IMR-90 (cell line): ENCODE measurements at regions not wholly inside any gene's neighbourhood (a gene's known extent, or its start where the extent isn't known, plus 50 kb on each side); places are given as distances from the start of the nearest gene placed in this dataset.

Source experiments
- ATAC-seq: fragments of 200-7000 bp; cut with Tn5 transposase; 2 replicates; pipeline ENCODE4 v1.9.1; 2020; ENCODE audit warnings: low read depth, mild to moderate bottlenecking, moderate library complexity
- BruUV-seq: library from RNA; stranded (reverse); fragments of 400-500 nt; replicated peaks from 2 replicates; lab custom pipeline; 2021; lab: Mats Ljungman, UMichigan
- CTCF ChIA-PET: fragments of 300-600 bp; formaldehyde crosslinking; extraction: SDS; loops from one replicate; lab custom pipeline; 2021; ENCODE audit warnings: antibody characterized with exemption; lab: Yijun Ruan, JAX
- POLR2A ChIA-PET: fragments of 300-600 bp; sonication (Branson Sonifier 250); formaldehyde crosslinking; loops from one replicate; lab custom pipeline; 2022; ENCODE audit warnings: antibody characterized with exemption; ENCODE audit not compliant: unreplicated experiment; lab: Charles Lee
- DNase-seq: peaks from one replicate; pipeline ENCODE4 v3.0.0; 2013
- H2AFZ ChIP-seq: replicated peaks from 2 replicates; pipeline ENCODE3; 2013; ENCODE audit warnings: low read length, mild to moderate bottlenecking; ENCODE audit not compliant: poor library complexity
- H2AK5ac ChIP-seq: 2 replicates; pipeline ENCODE4 v1.6.1; 2013; ENCODE audit warnings: low read depth, low read length, inconsistent platforms
- H2AK9ac ChIP-seq: replicated peaks from 2 replicates; pipeline ENCODE3; 2013; ENCODE audit warnings: mild to moderate bottlenecking, low read depth, low read length, moderate library complexity; ENCODE audit not compliant: poor library complexity
- H2BK120ac ChIP-seq: 2 replicates; pipeline ENCODE4 v1.6.1; 2013; ENCODE audit warnings: low read depth, low read length, inconsistent platforms
- H2BK15ac ChIP-seq: 3 replicates; pipeline ENCODE4 v1.6.1; 2013; ENCODE audit warnings: low read depth, low read length, inconsistent platforms
- H2BK20ac ChIP-seq: 2 replicates; pipeline ENCODE4 v1.6.1; 2013; ENCODE audit warnings: low read depth, mild to moderate bottlenecking, inconsistent platforms, low read length, moderate library complexity
- H2BK5ac ChIP-seq: 2 replicates; pipeline ENCODE4 v1.6.1; 2013; ENCODE audit warnings: mild to moderate bottlenecking, low read depth, low read length, inconsistent platforms; ENCODE audit not compliant: poor library complexity, severe bottlenecking
- H3K14ac ChIP-seq: replicated peaks from 2 replicates; pipeline ENCODE4 v1.6.1; 2013; ENCODE audit warnings: low read depth, low read length, inconsistent platforms
- H3K18ac ChIP-seq: 2 replicates; pipeline ENCODE4 v1.6.1; 2013; ENCODE audit warnings: low read depth, low read length, control low read depth
- H3K23ac ChIP-seq: 2 replicates; pipeline ENCODE4 v1.6.1; 2013; ENCODE audit warnings: low read depth, low read length, inconsistent platforms
- H3K27ac ChIP-seq: 2 replicates; pipeline ENCODE4 v1.5.1; 2013; ENCODE audit warnings: mild to moderate bottlenecking, control low read depth, low read length; ENCODE audit not compliant: insufficient read depth
- H3K27me3 ChIP-seq: 2 replicates; pipeline ENCODE4 v1.6.1; 2013; ENCODE audit warnings: low read length; ENCODE audit not compliant: control insufficient read depth, insufficient read depth
- H3K36me3 ChIP-seq: 2 replicates; pipeline ENCODE4 v1.6.1; 2013; ENCODE audit warnings: low read length, mixed read lengths; ENCODE audit not compliant: control insufficient read depth, insufficient read depth
- H3K4ac ChIP-seq: 2 replicates; pipeline ENCODE4 v1.6.1; 2013; ENCODE audit warnings: low read depth, low read length, inconsistent platforms
- H3K4me1 ChIP-seq: 2 replicates; pipeline ENCODE4 v1.6.1; 2013; ENCODE audit warnings: low read length, mixed read lengths; ENCODE audit not compliant: control insufficient read depth, insufficient read depth
- H3K4me2 ChIP-seq: 2 replicates; pipeline ENCODE4 v1.6.1; 2013; ENCODE audit warnings: low read depth, mild to moderate bottlenecking, control low read depth, low read length, moderate library complexity
- H3K4me3 ChIP-seq: 2 replicates; pipeline ENCODE4 v1.5.1; 2013; ENCODE audit warnings: low read depth, mild to moderate bottlenecking, control low read depth, low read length, moderate library complexity; ENCODE audit not compliant: insufficient read depth
- H3K56ac ChIP-seq: 2 replicates; pipeline ENCODE4 v1.6.1; 2013; ENCODE audit warnings: low read length, inconsistent platforms; ENCODE audit not compliant: insufficient read depth; ENCODE audit errors: extremely low read depth
- H3K79me1 ChIP-seq, 2 experiments: 2 replicates each; pipeline ENCODE4 v1.6.1; 2013; ENCODE audit warnings: low read length in 2 of 2, inconsistent platforms in 1 of 2, low read depth in 1 of 2
- H3K9ac ChIP-seq: 2 replicates; pipeline ENCODE4 v1.6.1; 2013; ENCODE audit warnings: low read depth, low read length, control low read depth
- H3K9me1 ChIP-seq: 2 replicates; pipeline ENCODE4 v1.6.1; 2013; ENCODE audit warnings: low read length, inconsistent platforms; ENCODE audit not compliant: insufficient read depth
- H3K9me3 ChIP-seq: 2 replicates; pipeline ENCODE4 v1.6.1; 2013; ENCODE audit warnings: low read length; ENCODE audit not compliant: control insufficient read depth, insufficient read depth
- H4K20me1 ChIP-seq: 2 replicates; pipeline ENCODE4 v1.6.1; 2013; ENCODE audit warnings: low read length, inconsistent platforms; ENCODE audit not compliant: insufficient read depth
- H4K5ac ChIP-seq: 2 replicates; pipeline ENCODE4 v1.6.1; 2013; ENCODE audit warnings: mild to moderate bottlenecking, low read depth, low read length, control low read depth
- H4K8ac ChIP-seq, 2 experiments: 2 replicates each; pipeline ENCODE4 v1.6.1; 2013; ENCODE audit warnings: low read depth in 2 of 2, low read length in 2 of 2, control low read depth in 1 of 2, inconsistent platforms in 1 of 2
- H4K91ac ChIP-seq: 2 replicates; pipeline ENCODE4 v1.6.1; 2013; ENCODE audit warnings: low read depth, low read length, inconsistent platforms; ENCODE audit not compliant: insufficient read depth
- BHLHE40 ChIP-seq: fragments of 150-350 bp; IDR thresholded peaks from 2 replicates; pipeline ENCODE4 v1.6.1; 2016; ENCODE audit warnings: mild to moderate bottlenecking, low read depth, low read length
- CEBPB ChIP-seq: IDR thresholded peaks from 2 replicates; pipeline ENCODE4 v1.6.1; 2012; ENCODE audit warnings: low read depth, low read length, improper control_type of control experiment
- CHD1 ChIP-seq: IDR thresholded peaks from 2 replicates; pipeline ENCODE4 v1.6.1; 2012; ENCODE audit warnings: low read depth, low read length, improper control_type of control experiment
- ELK1 ChIP-seq: fragments of 150-350 bp; IDR thresholded peaks from 2 replicates; pipeline ENCODE4 v1.6.1; 2016; ENCODE audit warnings: low read depth, mild to moderate bottlenecking, low read length, moderate library complexity, borderline replicate concordance
- FOS ChIP-seq: fragments of 150-350 bp; IDR thresholded peaks from 2 replicates; pipeline ENCODE4 v1.6.1; 2016; ENCODE audit warnings: low read depth, low read length
- MAFK ChIP-seq: IDR thresholded peaks from 2 replicates; pipeline ENCODE4 v1.6.1; 2012; ENCODE audit warnings: low read depth, low read length, improper control_type of control experiment
- MAZ ChIP-seq: IDR thresholded peaks from 2 replicates; pipeline ENCODE4 v1.6.1; 2012; ENCODE audit warnings: low read depth, mild to moderate bottlenecking, low read length, improper control_type of control experiment, moderate library complexity, borderline replicate concordance
- MXI1 ChIP-seq: IDR thresholded peaks from 2 replicates; pipeline ENCODE4 v1.6.1; 2012; ENCODE audit warnings: low read depth, mild to moderate bottlenecking, low read length, moderate library complexity, borderline replicate concordance
- NFE2L2 ChIP-seq: fragments of 150-350 bp; IDR thresholded peaks from 2 replicates; pipeline ENCODE4 v1.6.1; 2016; ENCODE audit warnings: low read depth, mild to moderate bottlenecking, low read length
- POLR2A ChIP-seq: IDR thresholded peaks from 2 replicates; pipeline ENCODE4 v1.6.1; 2012; ENCODE audit warnings: mild to moderate bottlenecking, low read depth, low read length
- RAD21 ChIP-seq: IDR thresholded peaks from 2 replicates; pipeline ENCODE4 v1.6.1; 2012; ENCODE audit warnings: low read length, improper control_type of control experiment
- RCOR1 ChIP-seq: IDR thresholded peaks from 2 replicates; pipeline ENCODE4 v1.6.1; 2012; ENCODE audit warnings: mild to moderate bottlenecking, low read length, improper control_type of control experiment; ENCODE audit not compliant: insufficient replicate concordance
- RFX5 ChIP-seq: IDR thresholded peaks from 2 replicates; pipeline ENCODE4 v1.8.0; 2012; ENCODE audit warnings: low read depth, mild to moderate bottlenecking, low read length, moderate library complexity
- SMC3 ChIP-seq: fragments of 150-350 bp; IDR thresholded peaks from 2 replicates; pipeline ENCODE4 v1.6.1; 2016; ENCODE audit warnings: low read depth, mild to moderate bottlenecking, antibody characterized with exemption, low read length, moderate library complexity
- USF2 ChIP-seq: fragments of 150-350 bp; IDR thresholded peaks from 2 replicates; pipeline ENCODE4 v1.6.1; 2017; ENCODE audit warnings: mild to moderate bottlenecking, antibody characterized with exemption, low read length, low read depth
- WGBS, 2 experiments: methylation state at CpG; one replicate each; pipeline versions ENCODE4 v1.1.5 to v1.1.7; 2013; ENCODE audit warnings: missing lambda C conversion rate in 2 of 2; ENCODE audit not compliant: insufficient read length in 1 of 2; ENCODE audit errors: extremely low coverage in 2 of 2; 5-methylcytosine and 5-hydroxymethylcytosine counted together
- dilution Hi-C: fragments of 300-500 bp; cut with HindIII; formaldehyde crosslinking; loops from one replicate; pipeline ENCODE4 v1.14.3; 2018; ENCODE audit warnings: low sequenced_read_pairs; ENCODE audit not compliant: unreplicated experiment
- in situ Hi-C: fragments of 300-500 bp; cut with MboI; formaldehyde crosslinking; loops from 3 replicates; pipeline ENCODE4 v1.14.3; 2019; ENCODE audit warnings: low sequenced_read_pairs, inconsistent platforms, mixed read lengths
- intact Hi-C: fragments of 100-400 bp; cut with micrococcal nuclease; formaldehyde crosslinking; loops from 2 replicates; pipeline ENCODE4 v1.10.0; 2022
- TF ChIP-seq, protein P1 (sequence below): conservative IDR thresholded peaks from 2 replicates; pipeline ENCODE4 v1.5.1; 2012; ENCODE audit warnings: mild to moderate bottlenecking, low read depth, low read length, improper control_type of control experiment

DNA sequence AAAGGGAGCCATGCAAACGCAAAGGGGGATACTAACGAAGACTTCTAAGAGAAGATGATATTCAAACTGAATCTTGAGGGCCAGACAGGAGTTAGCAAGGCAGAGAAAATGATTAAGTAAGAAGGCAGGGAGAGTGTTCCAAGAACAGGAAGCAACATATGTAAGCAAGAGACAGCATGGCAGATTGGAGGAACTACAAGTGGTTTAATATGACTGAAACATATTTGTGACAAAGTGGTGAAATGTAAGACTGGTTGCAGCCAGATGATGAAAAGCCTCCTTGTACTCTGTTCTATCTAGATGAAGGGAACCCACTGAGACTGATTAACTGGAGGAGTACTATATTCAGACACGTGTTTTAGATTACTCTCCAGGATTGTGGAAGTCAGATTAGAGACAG lies 116.6 kb upstream of the DIAPH2 start:
- 46% methylated on average over 2 of the region's 3 CpGs; no CpG with 5 or more reads in 1 of the 2 experiments for WGBS, 2 experiments

More for the DNA sequence above, 116.6 kb upstream of the DIAPH2 start:
- no peak for ATAC-seq
- Histone ChIP-seq H3K14ac (no peak overlapping the region), H3K27ac (no peak overlapping the region), H3K4me3 (no peak overlapping the region), H2BK15ac (no peak overlapping the region), H3K9ac (no peak overlapping the region), H4K91ac (no peak overlapping the region), H2BK5ac (no peak overlapping the region), H3K4me2 (no peak overlapping the region), H4K8ac (no peak overlapping the region), H3K9me1 (no peaks in the 10 kb centered on the region), H2AK9ac (no peak overlapping the region), H2AK5ac (no peak overlapping the region), H3K79me1 (no peaks in the 10 kb centered on the region), H3K36me3 (no peaks in the 10 kb centered on the region), H3K4ac (no peak overlapping the region), H2BK120ac (no peak overlapping the region), H2AFZ (no peak overlapping the region), H3K27me3 (no peaks in the 10 kb centered on the region), H3K23ac (no peak overlapping the region), H4K5ac (no peak overlapping the region), H3K18ac (no peak overlapping the region), H4K20me1 (no peaks in the 10 kb centered on the region), H3K9me3 (no peaks in the 10 kb centered on the region), H3K4me1 (no peaks in the 10 kb centered on the region), H2BK20ac (no peak overlapping the region), H3K56ac (no peak overlapping the region)
- no peak for TF ChIP-seq NFE2L2
- TF ChIP-seq ELK1, result no peak
- no peak for TF ChIP-seq RAD21
- TF ChIP-seq MAFK, result no peak
- TF ChIP-seq, protein P1, sequence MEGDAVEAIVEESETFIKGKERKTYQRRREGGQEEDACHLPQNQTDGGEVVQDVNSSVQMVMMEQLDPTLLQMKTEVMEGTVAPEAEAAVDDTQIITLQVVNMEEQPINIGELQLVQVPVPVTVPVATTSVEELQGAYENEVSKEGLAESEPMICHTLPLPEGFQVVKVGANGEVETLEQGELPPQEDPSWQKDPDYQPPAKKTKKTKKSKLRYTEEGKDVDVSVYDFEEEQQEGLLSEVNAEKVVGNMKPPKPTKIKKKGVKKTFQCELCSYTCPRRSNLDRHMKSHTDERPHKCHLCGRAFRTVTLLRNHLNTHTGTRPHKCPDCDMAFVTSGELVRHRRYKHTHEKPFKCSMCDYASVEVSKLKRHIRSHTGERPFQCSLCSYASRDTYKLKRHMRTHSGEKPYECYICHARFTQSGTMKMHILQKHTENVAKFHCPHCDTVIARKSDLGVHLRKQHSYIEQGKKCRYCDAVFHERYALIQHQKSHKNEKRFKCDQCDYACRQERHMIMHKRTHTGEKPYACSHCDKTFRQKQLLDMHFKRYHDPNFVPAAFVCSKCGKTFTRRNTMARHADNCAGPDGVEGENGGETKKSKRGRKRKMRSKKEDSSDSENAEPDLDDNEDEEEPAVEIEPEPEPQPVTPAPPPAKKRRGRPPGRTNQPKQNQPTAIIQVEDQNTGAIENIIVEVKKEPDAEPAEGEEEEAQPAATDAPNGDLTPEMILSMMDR, result no peak
- TF ChIP-seq MAZ, result no peak
- TF ChIP-seq CEBPB, result no peak
- TF ChIP-seq FOS, result no peak
- no peak for TF ChIP-seq POLR2A
- no peak for TF ChIP-seq SMC3
- TF ChIP-seq BHLHE40, result no peak
- TF ChIP-seq USF2, result no peak
- TF ChIP-seq MXI1, result no peak
- TF ChIP-seq RCOR1, result no peak
- no peak for TF ChIP-seq CHD1
- no peak for TF ChIP-seq RFX5
- DNase-seq, result no peak
- BruUV-seq, result no TSS peak
- intact Hi-C loops (no loop called here), dilution Hi-C loops (no loop called here), in situ Hi-C loops (no loop called here)
- ChIA-PET POLR2A (no interaction called here), CTCF (no interaction called here)
